Astrocyte of the cerebellum (primary cell): ENCODE measurements at regions not wholly inside any gene's neighbourhood (a gene's known extent, or its start where the extent isn't known, plus 50 kb on each side); places are given as distances from the start of the nearest gene placed in this dataset.

Experiments
- DNase-seq: peaks from one replicate; pipeline ENCODE4 v3.0.0-alpha.2; 2011; ENCODE audit warnings: low read depth
- H3K4me3 ChIP-seq: 2 replicates; pipeline ENCODE4 v1.5.1; 2011; ENCODE audit warnings: mild to moderate bottlenecking, low read depth, low read length, moderate library complexity
- CTCF ChIP-seq: IDR thresholded peaks from 2 replicates; pipeline ENCODE4 v1.5.1; 2012; ENCODE audit warnings: low read length, low read depth, moderate library complexity, mild to moderate bottlenecking; ENCODE audit errors: missing control alignments
- in situ Hi-C: cut with HindIII; loops from 2 replicates; pipeline ENCODE4 v1.10.0; 2017; ENCODE audit warnings: low sequenced_read_pairs

GRCh38 chr18:32621034-32621433 lies 150.4 kb upstream of the GAREM1 start:
- no peak overlapping the region for H3K4me3 ChIP-seq
- in situ Hi-C loops: no loop called here
- TF ChIP-seq CTCF: no peak
- no peak for DNase-seq

GRCh38 chr18:32618546-32618945 lies 147.9 kb upstream of the GAREM1 start:
- in situ Hi-C loops: no loop called here
- no peak for DNase-seq
- H3K4me3 ChIP-seq: no peak overlapping the region
- TF ChIP-seq CTCF: no peak

GRCh38 chr18:32613821-32614220 lies 143.1 kb upstream of the GAREM1 start:
- no peak for TF ChIP-seq CTCF
- in situ Hi-C loops: no loop called here
- DNase-seq: no peak
- no peak overlapping the region for H3K4me3 ChIP-seq

- peak; percentile 1 for DNase-seq
Measured at GRCh38 chr18:32612651-32613050, 142.0 kb upstream of the GAREM1 start.

GRCh38 chr18:32610176-32610575 lies 139.5 kb upstream of the GAREM1 start:
- in situ Hi-C loops: no loop called here
- no peak overlapping the region for H3K4me3 ChIP-seq
- no peak for DNase-seq
- no peak for TF ChIP-seq CTCF

More at GRCh38 chr18:32612651-32613050, 142.0 kb upstream of the GAREM1 start:
- no peak for TF ChIP-seq CTCF
- in situ Hi-C loops: no loop called here
- H3K4me3 ChIP-seq: no peak overlapping the region

GRCh38 chr18:32607816-32608215 lies 137.1 kb upstream of the GAREM1 start:
- no peak for TF ChIP-seq CTCF
- H3K4me3 ChIP-seq: no peak overlapping the region
- in situ Hi-C loops: no loop called here
- no peak for DNase-seq

GRCh38 chr18:32598144-32598543 lies 127.5 kb upstream of the GAREM1 start:
- H3K4me3 ChIP-seq: no peak overlapping the region
- no peak for DNase-seq
- no peak for TF ChIP-seq CTCF
- in situ Hi-C loops: no loop called here
